ENCODE measurements at regions not wholly inside any gene's neighbourhood (a gene's known extent, or its start where the extent isn't known, plus 50 kb on each side); places are given as distances from the start of the nearest gene placed in this dataset.

GRCh38 chr3:95123104-95123503, 1060.2 kb downstream of the NSUN3 start:
- TF ChIP-seq SP2 (tag by site-specific recombination; IDR thresholded peaks at IDR 0.05) = no peak
- TF ChIP-seq KLF16 (tag by site-specific recombination; IDR thresholded peaks at IDR 0.05) = no peak
- TF ChIP-seq REST (tag by site-specific recombination; IDR thresholded peaks at IDR 0.05) = no peak
- no peak for TF ChIP-seq CTCF (tag by site-specific recombination; IDR thresholded peaks at IDR 0.05)
- TF ChIP-seq ZNF776 (tag by site-specific recombination; IDR thresholded peaks at IDR 0.05; ENCODE audit: borderline replicate concordance) = no peak
- TF ChIP-seq BCL11A (tag by site-specific recombination; IDR thresholded peaks at IDR 0.05; ENCODE audit: low read depth) = no peak
- no peak for TF ChIP-seq EGR2 (tag by site-specific recombination; IDR thresholded peaks at IDR 0.05; ENCODE audit: low read depth)
- TF ChIP-seq ZFP41 (tag by site-specific recombination; IDR thresholded peaks at IDR 0.05; ENCODE audit: borderline replicate concordance) = no peak

Data from HEK293 (cell line).